ENCODE measurements at regions not wholly inside any gene's neighbourhood (a gene's known extent, or its start where the extent isn't known, plus 50 kb on each side); places are given as distances from the start of the nearest gene placed in this dataset.
"Not testable (repeated sequence)": the region's sequence is repeated elsewhere in the genome, so short reads cannot be mapped to it uniquely, and the experiment has no call there.

- no peak for DNase-seq (ENCODE audit: low read depth in 2 of 3, low spot score in 2 of 3)
These were observed 438.8 kb downstream of the CHL1 start for GRCh38 chr3:635393-635792.

GRCh38 chr3:643376-643775, 446.8 kb downstream of the CHL1 start:
- DNase-seq (ENCODE audit: low read depth in 2 of 3, low spot score in 2 of 3) = no peak

- DNase-seq (ENCODE audit: low read depth in 2 of 3, low spot score in 2 of 3) = no peak
These were observed 437.0 kb upstream of the CNTN6 start for GRCh38 chr3:655824-656223.

GRCh38 chr3:661356-661755, 431.5 kb upstream of the CNTN6 start:
- DNase-seq (ENCODE audit: low read depth in 2 of 3, low spot score in 2 of 3) = no peak

- no peak for DNase-seq (ENCODE audit: low read depth in 2 of 3, low spot score in 2 of 3)
These were observed 418.7 kb upstream of the CNTN6 start for GRCh38 chr3:674116-674515.

GRCh38 chr3:675846-676245, 417.0 kb upstream of the CNTN6 start:
- no peak for DNase-seq (ENCODE audit: low read depth in 2 of 3, low spot score in 2 of 3)

GRCh38 chr3:683770-684169, 409.1 kb upstream of the CNTN6 start:
- no peak for DNase-seq (ENCODE audit: low read depth in 2 of 3, low spot score in 2 of 3)

- no peak for DNase-seq (ENCODE audit: low read depth in 2 of 3, low spot score in 2 of 3)
These were observed 402.1 kb upstream of the CNTN6 start for GRCh38 chr3:690770-691169.

GRCh38 chr3:700514-700913, 392.3 kb upstream of the CNTN6 start:
- no peak for DNase-seq (ENCODE audit: low read depth in 2 of 3, low spot score in 2 of 3)

- no peak for DNase-seq (ENCODE audit: low read depth in 2 of 3, low spot score in 2 of 3)
These were observed 385.8 kb upstream of the CNTN6 start for GRCh38 chr3:707041-707440.

GRCh38 chr3:713006-713621, 379.7 kb upstream of the CNTN6 start:
- no peak for DNase-seq (ENCODE audit: low read depth in 2 of 3, low spot score in 2 of 3)

- no peak for DNase-seq (ENCODE audit: low read depth in 2 of 3, low spot score in 2 of 3)
These were observed 378.7 kb upstream of the CNTN6 start for GRCh38 chr3:713947-714620.

GRCh38 chr3:721086-721485, 371.7 kb upstream of the CNTN6 start:
- DNase-seq (ENCODE audit: low read depth in 2 of 3, low spot score in 2 of 3) = no peak

GRCh38 chr3:732326-732928, 360.4 kb upstream of the CNTN6 start:
- no peak for DNase-seq (ENCODE audit: low read depth in 2 of 3, low spot score in 2 of 3)

GRCh38 chr3:733313-733712, 359.5 kb upstream of the CNTN6 start:
- DNase-seq (ENCODE audit: low read depth in 2 of 3, low spot score in 2 of 3) = no peak

- DNase-seq (ENCODE audit: low read depth in 2 of 3, low spot score in 2 of 3) = no peak
These were observed 335.1 kb upstream of the CNTN6 start for GRCh38 chr3:757711-758110.

GRCh38 chr3:759106-759505, 333.7 kb upstream of the CNTN6 start:
- DNase-seq (ENCODE audit: low read depth in 2 of 3, low spot score in 2 of 3) = no peak

- DNase-seq (ENCODE audit: low read depth in 2 of 3, low spot score in 2 of 3) = not testable (repeated sequence)
These were observed 319.4 kb upstream of the CNTN6 start for GRCh38 chr3:773433-773832.

GRCh38 chr3:775178-775880, 317.5 kb upstream of the CNTN6 start:
- DNase-seq (ENCODE audit: low read depth in 2 of 3, low spot score in 2 of 3) = no peak

- DNase-seq (ENCODE audit: low read depth in 2 of 3, low spot score in 2 of 3) = no peak
These were observed 312.3 kb upstream of the CNTN6 start for GRCh38 chr3:780505-780904.

GRCh38 chr3:791442-791841, 301.4 kb upstream of the CNTN6 start:
- DNase-seq (ENCODE audit: low read depth in 2 of 3, low spot score in 2 of 3) = no peak

GRCh38 chr3:792630-793029, 300.2 kb upstream of the CNTN6 start:
- DNase-seq (ENCODE audit: low read depth in 2 of 3, low spot score in 2 of 3) = no peak

All from activated CD8-positive, alpha-beta memory T cell treated with anti-CD3 and anti-CD28 coated beads for 48 hours (primary cell).